HG02943 (cell line): ENCODE measurements at regions not wholly inside any gene's neighbourhood (a gene's known extent, or its start where the extent isn't known, plus 50 kb on each side); places are given as distances from the start of the nearest gene placed in this dataset.
"Not testable (repeated sequence)": the region's sequence is repeated elsewhere in the genome, so short reads cannot be mapped to it uniquely, and the experiment has no call there.

Source experiments
- ATAC-seq: cut with Tn5 transposase; IDR thresholded peaks from one replicate; pipeline ENCODE4 v1.9.1; 2021; ENCODE audit warnings: mild to moderate bottlenecking, low read depth, moderate library complexity; ENCODE audit not compliant: unreplicated experiment

DNA sequence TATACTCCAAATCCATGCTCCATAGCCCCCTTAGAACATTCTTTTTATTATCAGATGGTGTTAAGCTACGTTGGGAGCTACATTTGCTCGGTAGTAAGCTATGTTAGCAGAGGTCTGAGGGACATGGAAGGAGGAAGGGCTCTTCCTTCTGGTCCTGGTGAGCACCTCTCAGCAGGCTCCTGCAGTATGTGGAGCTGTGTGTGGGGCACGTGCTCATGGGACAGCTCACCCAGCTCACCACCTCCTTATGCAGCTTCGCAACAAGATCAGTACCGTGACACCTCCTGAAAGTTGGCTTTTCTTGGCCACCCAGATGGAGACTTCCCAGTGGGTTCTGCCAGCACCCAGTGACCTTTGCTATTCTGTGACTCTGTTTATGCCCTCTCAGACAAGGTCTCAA, 400.5 kb upstream of the SLC10A2 start:
- ATAC-seq = no peak

DNA sequence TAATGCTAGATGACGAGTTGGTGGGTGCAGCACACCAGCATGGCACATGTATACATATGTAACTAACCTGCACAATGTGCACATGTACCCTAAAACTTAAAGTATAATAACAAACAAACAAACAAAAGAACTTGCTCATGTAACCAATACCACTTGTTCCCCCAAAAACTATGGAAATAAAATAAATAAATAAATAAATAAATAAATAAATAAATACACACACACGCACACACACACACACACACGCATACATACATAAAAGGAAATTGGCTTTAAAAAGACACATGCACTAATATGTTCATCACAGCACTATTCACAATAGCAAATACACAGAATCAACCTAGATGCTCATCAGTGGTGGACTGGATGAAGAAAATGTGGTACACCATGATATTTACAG, 394.0 kb upstream of the SLC10A2 start:
- not testable (repeated sequence) for ATAC-seq

DNA sequence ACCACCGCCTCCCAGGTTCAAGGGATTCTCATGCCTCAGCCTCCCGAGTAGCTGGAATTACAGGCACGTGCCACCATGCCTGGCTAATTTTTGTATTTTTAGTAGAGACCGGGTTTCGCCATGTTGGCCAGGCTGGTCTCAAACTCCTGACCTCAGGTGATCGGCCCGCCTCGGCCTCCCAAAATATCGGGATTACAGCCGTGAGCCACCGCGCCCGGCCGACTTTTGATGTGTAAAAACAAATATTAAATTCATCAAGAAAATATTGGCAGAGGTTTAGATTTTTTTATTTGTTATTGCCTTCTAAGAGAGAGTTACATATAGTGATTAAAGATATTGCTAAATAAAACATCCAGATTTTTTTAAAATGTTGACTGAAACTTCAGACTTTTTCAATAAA, 390.8 kb upstream of the SLC10A2 start:
- ATAC-seq = not testable (repeated sequence)

DNA sequence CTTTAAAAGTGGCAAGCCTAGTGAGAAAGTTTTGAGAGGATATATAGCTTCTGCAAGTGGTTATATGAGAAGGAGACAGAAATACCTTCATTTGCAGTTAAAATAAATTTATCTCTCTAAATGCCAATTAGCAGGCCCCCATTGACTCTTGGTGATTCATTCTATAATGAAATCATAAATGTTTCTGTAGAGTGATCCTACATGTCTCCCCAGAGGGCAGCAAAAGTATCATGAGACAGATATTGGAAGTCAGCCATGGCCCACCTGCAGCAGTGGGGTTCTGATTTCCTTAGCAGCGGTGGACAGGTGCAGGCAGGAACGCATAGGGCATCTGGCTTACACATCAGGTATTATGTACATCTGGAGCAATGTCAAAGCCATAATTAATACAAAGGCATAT, 385.4 kb upstream of the SLC10A2 start:
- ATAC-seq = no peak

DNA sequence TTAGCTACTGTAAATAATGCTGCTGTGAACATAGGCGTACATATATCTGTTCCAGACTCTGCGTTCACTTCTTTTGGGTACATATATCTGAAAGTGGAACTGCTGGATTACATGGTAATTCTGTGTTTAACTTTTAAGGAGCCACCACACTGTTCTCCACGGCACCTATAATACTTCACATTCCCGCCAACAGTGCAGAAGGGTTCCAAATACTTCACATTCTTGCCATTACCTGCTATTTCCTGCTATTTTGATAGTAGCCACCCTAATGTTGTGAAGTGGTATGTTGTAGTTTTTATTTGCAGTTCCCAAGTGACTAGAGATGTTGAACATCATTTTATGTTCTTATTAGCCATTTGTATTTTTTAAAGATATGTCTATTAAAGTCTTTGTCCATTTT, 377.4 kb upstream of the SLC10A2 start:
- ATAC-seq = no peak

DNA sequence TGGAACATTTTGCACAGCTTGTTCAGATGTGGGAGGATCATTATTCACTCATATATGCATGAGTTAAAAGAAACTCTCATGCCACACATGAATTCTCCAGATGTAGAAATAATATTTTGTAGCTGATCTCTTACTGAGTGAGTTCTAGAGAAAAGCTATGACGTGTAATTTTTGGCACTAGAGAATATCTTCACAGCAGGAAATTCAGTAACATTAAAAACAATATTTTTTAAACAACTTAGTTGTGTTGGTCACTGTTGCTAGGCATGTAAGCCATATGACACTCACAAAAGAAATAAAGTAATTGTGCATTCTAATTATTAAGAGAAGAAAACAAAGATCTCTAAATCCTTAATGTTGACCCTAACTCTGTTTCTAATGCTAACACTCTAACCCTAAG, 371.4 kb upstream of the SLC10A2 start:
- no peak for ATAC-seq

DNA sequence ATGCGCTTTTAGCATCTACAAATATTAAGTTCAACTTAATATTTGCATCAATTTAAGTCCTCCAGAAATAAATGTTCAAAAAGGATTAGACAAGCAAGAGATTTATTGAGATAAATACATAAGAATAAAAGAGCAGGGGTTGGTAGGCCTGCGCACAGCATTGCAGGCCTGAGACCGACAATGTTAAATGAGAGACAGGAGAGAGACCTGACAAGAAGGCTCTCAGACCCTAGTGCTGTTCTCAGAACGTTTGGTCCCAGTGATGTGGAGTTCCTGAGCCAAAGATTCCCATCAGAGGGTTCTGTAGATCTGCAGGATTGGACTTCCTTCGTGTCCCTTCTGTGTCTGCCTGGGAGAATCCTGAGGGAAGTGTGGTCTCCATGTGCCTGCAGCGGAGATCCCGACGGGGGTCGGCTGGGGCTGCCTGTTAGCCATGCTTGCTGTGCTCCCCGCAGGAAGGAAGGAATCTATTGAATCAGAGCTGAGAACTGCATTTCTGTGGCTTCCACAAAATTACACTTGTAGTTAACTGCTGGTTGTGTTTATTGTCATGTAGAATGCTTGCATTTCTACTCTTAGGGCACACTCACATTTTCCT, 369.9 kb upstream of the SLC10A2 start:
- no peak for ATAC-seq

DNA sequence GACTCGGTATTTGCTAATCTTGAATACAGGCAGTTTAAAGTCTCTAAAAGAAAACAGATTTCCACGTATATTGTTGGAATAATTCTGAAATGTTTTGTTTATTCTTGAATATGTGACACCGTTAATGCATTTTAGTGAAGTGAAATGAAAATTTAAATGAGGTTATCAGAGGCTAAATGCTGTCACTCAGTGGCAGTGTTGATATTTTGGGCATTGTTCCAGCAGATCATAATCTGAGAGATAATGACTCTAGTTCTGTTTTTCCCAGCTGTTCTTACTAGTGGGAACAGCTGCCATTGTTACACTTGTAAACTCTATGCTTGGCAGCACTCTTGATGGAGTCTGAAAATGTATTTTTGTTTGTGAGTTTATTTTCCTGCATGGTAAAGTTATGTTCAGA, 365.6 kb upstream of the SLC10A2 start:
- ATAC-seq = no peak

DNA sequence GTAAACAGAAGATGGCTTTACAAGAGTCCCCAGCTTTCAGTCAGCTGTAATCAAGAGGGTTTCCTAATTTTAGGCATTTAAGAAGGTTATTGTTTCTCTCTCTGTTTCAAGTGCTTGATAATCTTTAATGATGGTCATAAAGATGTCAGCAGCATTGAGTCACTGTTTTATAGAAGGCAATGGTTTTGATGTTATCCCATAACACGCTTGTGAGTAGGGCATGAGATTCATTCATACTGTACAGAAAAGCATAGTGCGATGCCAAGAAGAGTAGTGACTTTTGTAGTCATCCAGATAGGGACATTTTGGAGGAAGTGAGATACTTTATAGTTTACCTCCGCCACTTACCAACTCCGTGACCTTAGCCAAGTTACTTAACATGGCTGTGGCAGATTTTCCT, 364.2 kb upstream of the SLC10A2 start:
- ATAC-seq = no peak

DNA sequence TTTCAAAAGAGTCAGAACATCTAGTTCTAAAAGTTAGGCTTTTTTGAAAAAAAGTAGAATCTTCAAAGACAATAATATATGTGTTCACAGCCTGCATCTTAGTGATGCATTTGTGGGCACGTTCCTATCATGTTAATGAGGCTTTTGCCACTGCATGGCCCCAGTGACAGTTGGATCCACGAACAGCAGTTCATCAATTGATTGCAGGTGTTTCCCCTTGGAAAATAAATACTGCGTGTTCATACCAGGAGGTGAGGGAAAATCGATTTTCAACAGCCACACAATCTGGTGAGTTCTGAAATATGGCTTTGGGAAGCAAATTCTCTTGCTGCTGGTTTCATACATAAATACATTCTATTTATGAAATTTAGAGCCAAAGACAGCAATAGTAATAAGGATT, 343.8 kb upstream of the SLC10A2 start:
- no peak for ATAC-seq

DNA sequence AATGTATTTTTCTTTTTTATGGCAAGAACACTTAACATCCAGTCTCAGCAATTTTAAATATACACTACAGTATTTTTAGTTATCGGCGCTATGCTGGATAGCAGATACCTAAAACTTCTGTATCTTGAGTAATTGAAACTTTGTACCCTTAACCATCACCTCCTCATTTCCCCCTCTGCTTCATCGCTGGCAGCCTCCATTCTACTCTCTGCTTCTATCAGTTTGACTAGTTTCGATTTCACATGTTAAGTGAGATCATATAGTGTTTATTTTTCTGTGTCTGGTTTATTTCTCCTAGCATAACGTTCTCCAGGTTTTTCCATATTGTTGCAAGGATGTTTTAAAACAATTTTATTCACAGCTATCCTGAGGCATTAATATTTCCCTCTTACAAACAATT, 340.8 kb upstream of the SLC10A2 start:
- ATAC-seq = no peak

DNA sequence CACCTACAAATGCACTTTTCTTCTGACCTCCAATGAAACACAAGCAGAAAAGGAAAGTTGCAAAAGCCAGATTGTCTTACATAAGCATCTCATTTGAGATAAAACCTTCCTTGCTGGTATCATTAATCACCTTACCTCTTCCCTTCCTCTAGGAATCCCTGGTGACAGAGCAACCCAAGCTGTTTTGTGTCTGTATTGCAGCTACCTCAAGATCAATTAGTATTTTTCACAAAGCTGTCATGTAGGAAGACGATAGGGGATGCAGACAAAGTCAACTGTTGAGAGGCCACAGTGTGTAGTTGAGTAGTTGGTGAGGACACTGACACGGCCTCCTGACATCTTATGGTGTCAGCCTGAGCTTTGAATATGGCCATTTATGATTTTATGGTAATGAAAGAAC, 339.1 kb upstream of the SLC10A2 start:
- ATAC-seq = no peak

DNA sequence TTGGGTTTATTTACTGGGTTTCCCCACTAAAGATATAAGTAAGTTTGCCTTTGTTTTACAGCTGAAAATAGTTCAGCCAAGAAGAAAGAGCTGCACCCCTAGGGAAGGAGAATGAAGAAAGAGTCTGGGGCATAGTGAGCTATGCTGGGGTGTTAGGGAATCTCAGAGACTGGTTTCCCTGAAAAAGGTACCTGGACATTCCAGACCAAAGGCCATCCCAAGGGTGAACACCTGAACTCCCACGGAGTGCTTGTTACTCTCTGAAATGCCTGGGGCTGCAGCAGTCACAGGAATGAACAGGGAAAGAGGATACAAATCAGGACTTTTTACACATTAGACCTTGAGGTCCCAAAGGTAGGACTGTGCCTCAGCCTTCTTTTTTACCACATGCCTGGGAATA, 337.6 kb upstream of the SLC10A2 start:
- no peak for ATAC-seq

DNA sequence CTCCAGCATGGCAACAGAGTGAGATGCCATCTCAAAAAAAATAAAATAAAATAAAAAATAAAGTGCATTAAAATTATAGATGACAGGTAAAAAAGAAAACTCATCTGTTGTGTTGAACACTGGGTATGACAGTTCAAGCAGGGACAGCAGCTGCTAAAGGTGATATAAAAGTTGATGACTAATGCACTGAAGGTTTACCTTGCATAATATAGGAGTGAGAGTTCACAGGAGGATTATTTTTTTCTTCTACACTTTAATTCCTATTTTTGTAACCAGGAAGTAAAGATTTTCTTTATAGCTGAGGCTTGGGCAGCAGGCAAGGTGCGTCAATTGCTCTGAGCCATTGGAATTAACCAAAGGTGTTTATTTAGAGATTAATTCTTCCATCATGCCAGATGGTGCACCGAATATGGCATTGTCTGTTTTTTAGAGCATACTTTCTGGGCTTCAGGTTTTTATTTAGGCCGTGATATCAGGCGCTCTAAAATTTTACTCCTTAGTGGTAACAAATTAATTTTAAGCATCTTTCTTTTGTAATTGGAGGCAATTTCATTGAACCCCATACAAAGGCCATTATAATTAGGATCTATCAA, 337.0 kb upstream of the SLC10A2 start:
- ATAC-seq = no peak

DNA sequence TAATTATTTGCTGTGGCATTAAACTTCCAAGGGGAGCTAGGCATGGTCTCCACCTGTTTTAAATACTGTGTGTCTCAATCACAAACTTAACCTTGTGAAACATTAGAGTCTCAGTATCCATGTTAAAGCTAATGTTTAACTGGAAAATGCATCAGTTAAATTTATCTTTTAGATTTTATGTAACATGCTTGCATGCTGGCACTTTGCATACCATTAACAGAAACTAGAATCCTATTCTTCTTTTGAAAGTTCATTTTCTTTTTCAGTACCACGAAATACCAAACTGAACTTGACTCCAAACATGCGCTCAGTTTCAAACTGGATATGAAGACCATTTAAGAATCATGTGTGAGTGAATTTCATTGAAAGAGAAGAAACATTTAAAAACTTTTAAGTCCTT, 328.9 kb upstream of the SLC10A2 start:
- no peak for ATAC-seq

DNA sequence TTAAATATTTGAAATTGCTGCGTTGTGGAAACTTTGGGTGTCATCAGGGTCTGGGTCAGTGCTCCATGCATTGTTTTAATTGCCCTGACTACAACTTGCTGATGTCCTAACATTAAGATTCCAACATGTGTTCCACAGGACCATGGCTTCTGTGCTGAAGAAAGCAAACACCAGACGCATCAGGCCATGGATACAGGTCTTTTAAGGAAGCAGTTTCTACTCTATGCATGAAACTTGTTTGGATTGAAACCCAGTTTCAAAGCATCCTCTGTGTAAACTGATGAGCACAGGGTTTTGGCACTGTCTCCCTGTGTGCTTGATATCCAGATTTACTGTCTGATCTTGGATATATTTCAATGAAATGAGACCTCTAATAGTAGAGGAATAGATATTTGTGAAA, 328.4 kb upstream of the SLC10A2 start:
- ATAC-seq = no peak

DNA sequence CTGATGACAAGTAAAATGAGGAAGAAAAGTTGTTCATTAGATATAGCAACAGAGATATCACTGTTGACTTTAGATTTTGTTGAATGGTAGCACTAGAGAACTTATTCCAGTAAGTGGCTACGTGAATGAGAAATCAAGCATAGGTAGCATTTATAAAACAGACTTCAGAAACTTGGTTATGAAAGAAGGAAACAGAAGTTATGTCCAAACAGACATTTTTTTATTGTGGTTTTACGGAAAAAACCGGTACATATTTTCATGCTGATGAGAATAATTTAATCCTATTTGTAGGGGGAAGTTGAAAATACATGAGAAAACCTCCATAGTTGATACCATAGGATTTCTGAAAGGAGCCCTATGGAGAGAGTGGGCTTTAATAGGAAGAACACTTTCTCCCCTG, 325.7 kb upstream of the SLC10A2 start:
- ATAC-seq = no peak

DNA sequence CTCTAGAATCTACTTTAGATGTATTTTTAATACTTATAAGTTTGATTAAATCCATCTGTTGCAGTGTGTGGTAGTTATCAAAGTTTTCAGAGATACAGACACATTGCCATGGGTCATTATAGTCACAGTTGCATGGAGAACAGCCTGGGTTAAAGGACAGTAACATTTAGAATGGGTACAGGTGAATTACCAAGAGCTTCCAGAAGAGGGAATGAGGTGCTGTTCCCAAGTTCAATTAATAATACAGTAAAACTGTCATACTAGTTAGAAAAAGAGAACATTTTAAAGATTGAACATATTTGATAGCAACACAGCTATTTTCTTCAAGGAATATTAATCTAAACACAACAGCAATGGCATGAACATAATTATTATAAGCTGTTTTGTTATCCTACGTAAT, 322.6 kb upstream of the SLC10A2 start:
- ATAC-seq = no peak

DNA sequence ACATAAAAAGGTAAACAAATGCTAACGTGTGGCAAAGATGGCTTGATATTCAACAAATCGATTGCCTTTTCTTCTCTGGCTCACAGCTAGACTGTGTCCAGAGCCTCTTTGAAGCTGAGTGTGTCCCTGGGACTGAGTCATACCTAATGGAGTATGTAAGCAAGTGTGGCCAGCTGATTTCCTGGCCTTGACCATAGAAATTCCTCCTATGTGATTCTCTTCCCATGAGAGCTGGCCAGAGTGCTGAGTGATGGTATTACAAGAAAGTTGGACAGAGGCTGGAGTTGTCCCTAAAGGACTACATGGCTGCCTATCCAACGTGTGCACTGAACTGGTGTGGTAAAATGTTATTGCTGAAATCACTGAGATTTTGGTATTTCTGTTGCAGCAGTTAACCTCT, 320.1 kb upstream of the SLC10A2 start:
- no peak for ATAC-seq

DNA sequence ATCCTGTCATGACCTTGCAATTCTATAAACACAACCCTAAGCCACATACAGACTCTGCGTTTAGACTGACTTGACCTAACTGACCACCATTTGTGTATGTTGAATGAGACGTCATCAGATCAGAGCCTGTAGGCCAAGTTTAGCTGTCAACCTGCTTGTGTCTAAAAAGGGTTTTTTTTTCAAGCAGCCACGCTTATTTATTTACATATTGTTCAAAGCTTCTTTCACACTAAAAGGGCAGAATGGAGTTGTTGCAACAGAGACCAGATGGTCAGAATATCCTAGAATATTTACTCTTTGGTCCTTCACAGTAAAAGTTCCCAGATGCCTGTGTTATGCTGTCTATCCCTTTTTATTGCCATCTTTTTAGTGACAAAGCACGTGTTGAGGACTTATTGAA, 307.7 kb upstream of the SLC10A2 start:
- no peak for ATAC-seq

DNA sequence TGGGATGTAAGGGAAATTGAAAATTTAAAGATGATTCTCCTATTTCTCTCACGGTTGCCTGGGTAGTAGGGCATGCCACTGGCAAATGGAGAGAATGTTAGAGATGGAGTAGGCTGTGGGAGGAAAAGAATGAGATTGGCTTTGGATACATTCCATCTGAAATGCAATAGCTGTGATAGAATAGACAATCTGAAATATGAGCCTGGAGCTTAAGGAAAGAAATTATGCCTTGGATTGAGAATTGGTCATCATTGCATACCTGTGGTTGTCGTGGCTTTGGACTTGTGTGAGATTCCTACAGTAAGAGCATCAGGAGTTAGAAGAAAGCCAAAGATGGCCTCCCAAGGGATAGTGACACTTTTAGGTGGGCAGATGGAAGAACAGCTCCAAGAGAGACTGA, 305.1 kb upstream of the SLC10A2 start:
- no peak for ATAC-seq

DNA sequence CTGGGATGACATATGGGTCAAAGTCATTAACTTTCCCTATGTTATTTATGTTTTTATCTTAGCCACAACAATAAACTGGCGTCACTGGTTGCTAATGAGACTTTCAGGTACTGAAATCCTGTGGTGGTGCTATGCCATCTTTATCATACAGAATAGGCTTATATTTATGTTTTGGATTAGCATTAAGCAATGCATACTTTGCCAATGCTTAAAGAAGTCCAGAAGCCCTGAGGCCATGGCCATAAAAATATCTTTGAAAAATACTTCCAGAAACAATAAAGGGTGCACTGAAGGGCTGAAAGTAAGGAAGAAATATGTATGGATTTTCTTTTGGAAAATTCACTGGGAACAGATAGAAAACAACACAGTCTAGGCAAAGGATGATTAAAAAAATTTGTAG, 304.6 kb upstream of the SLC10A2 start:
- ATAC-seq = no peak
